Endometrial microvascular endothelial cells (primary cell): ENCODE measurements at regions not wholly inside any gene's neighbourhood (a gene's known extent, or its start where the extent isn't known, plus 50 kb on each side); places are given as distances from the start of the nearest gene placed in this dataset.
"Not testable (repeated sequence)": the region's sequence is repeated elsewhere in the genome, so short reads cannot be mapped to it uniquely, and the experiment has no call there.

Source experiments
- in situ Hi-C: cut with HindIII; loops from 2 replicates; pipeline ENCODE4 v1.10.0; 2017; ENCODE audit warnings: low sequenced_read_pairs, low pct_unique_long_range_greater_than_20kb; ENCODE audit errors: inconsistent ontology term

- in situ Hi-C loops, result no loop called here
Measured at GRCh38 chr15:62636823-62637573, 405.5 kb upstream of the TPM1 start.

GRCh38 chr15:62637574-62637897, 405.0 kb upstream of the TPM1 start:
- in situ Hi-C loops, result no loop called here

- in situ Hi-C loops, result no loop called here
Measured at GRCh38 chr15:62637950-62638619, 404.5 kb upstream of the TPM1 start.

GRCh38 chr15:62639432-62639831, 403.1 kb upstream of the TPM1 start:
- in situ Hi-C loops, result no loop called here

- in situ Hi-C loops, result no loop called here
Measured at GRCh38 chr15:62639906-62640605, 402.5 kb upstream of the TPM1 start.

GRCh38 chr15:62641825-62642224, 400.7 kb upstream of the TPM1 start:
- in situ Hi-C loops, result no loop called here

GRCh38 chr15:62643572-62643971, 399.0 kb upstream of the TPM1 start:
- in situ Hi-C loops, result no loop called here

GRCh38 chr15:62644216-62644888, 398.2 kb upstream of the TPM1 start:
- in situ Hi-C loops, result no loop called here

GRCh38 chr15:62644889-62645742, 397.4 kb upstream of the TPM1 start:
- in situ Hi-C loops, result no loop called here

GRCh38 chr15:62647202-62647842, 395.2 kb upstream of the TPM1 start:
- in situ Hi-C loops, result no loop called here

GRCh38 chr15:62647843-62648505, 394.6 kb upstream of the TPM1 start:
- in situ Hi-C loops, result no loop called here

- in situ Hi-C loops, result no loop called here
Measured at GRCh38 chr15:62648954-62649353, 393.6 kb upstream of the TPM1 start.

GRCh38 chr15:62649793-62650420, 392.6 kb upstream of the TPM1 start:
- in situ Hi-C loops, result no loop called here

- in situ Hi-C loops, result no loop called here
Measured at GRCh38 chr15:62653122-62653521, 389.4 kb upstream of the TPM1 start.

GRCh38 chr15:62656071-62656470, 386.5 kb upstream of the TPM1 start:
- in situ Hi-C loops, result no loop called here

GRCh38 chr15:62657501-62657900, 385.0 kb upstream of the TPM1 start:
- in situ Hi-C loops, result not testable (repeated sequence)

- in situ Hi-C loops, result no loop called here
Measured at GRCh38 chr15:62658498-62658897, 384.0 kb upstream of the TPM1 start.
